Gastrocnemius medialis (tissue), 4 donors: ENCODE measurements at regions not wholly inside any gene's neighbourhood (a gene's known extent, or its start where the extent isn't known, plus 50 kb on each side); places are given as distances from the start of the nearest gene placed in this dataset.

Experiments
- ATAC-seq, 2 donors: fragments of 150-250 bp; one replicate each; pipeline ENCODE4 v1.9.1; 2016
- DNase-seq, 2 donors: peaks; one replicate each; pipeline ENCODE4 v3.0.0-alpha.2; 2019
- H3K27ac ChIP-seq, 4 donors: fragments of 200-600 bp; sonication (generic); 1 replicate in 1 of 4; 2 replicates in 3 of 4; pipeline ENCODE4 v1.5.1; 2016 to 2018; ENCODE audit warnings: mild to moderate bottlenecking in 2 of 4, moderate library complexity in 1 of 4
- H3K27me3 ChIP-seq, 3 donors: fragments of 200-600 bp; sonication (generic) in 2 of 3; 1 replicate in 1 of 3; 2 replicates in 2 of 3; pipeline versions ENCODE4 v1.5.1 to v1.6.0; 2016 to 2019; ENCODE audit warnings: mild to moderate bottlenecking in 1 of 3, moderate library complexity in 1 of 3
- H3K36me3 ChIP-seq, 2 donors: fragments of 200-600 bp; sonication (generic) in 1 of 2; one replicate each; pipeline ENCODE4 v1.5.1; 2017 to 2018
- H3K4me1 ChIP-seq, 2 donors: fragments of 200-600 bp; sonication (generic) in 1 of 2; one replicate each; pipeline ENCODE4 v1.5.1; 2016 to 2017; ENCODE audit warnings: mild to moderate bottlenecking in 2 of 2
- H3K4me3 ChIP-seq, 4 donors: fragments of 200-600 bp; sonication (generic) in 3 of 4; 1 replicate in 1 of 4; 2 replicates in 3 of 4; pipeline ENCODE4 v1.5.1; 2016 to 2019; ENCODE audit warnings: mild to moderate bottlenecking in 2 of 4
- H3K9me3 ChIP-seq, 3 donors: fragments of 200-600 bp; sonication (generic) in 2 of 3; 1 replicate in 1 of 3; 2 replicates in 2 of 3; pipeline ENCODE4 v1.5.1; 2016 to 2019
- POLR2A ChIP-seq, 2 donors: fragments of 450-650 bp; IDR thresholded peaks; one replicate each; pipeline ENCODE4 v1.6.1; 2017; ENCODE audit warnings: antibody characterized with exemption in 2 of 2, mild to moderate bottlenecking in 2 of 2, moderate library complexity in 2 of 2
- in situ Hi-C, 4 donors: fragments of 200-750 bp; cut with MboI; loops; one replicate each; pipeline versions ENCODE4 v1.15.0 to v1.8.0; 2017; ENCODE audit warnings: low sequenced_read_pairs in 4 of 4
- intact Hi-C: fragments of 100-400 bp; cut with DNase I; formaldehyde crosslinking; loops from one replicate; pipeline ENCODE4 v1.15.1; 2023; ENCODE audit warnings: low total_unique reads
- TF ChIP-seq, protein P1 (sequence below), 5 experiments: fragments of 450-650 bp in 3 of 5; fragments of 200-600 bp in 2 of 5; sonication (generic) in 2 of 5; IDR thresholded peaks in 4 of 5; conservative IDR thresholded peaks in 1 of 5; 1 replicate in 4 of 5; 2 replicates in 1 of 5; pipeline ENCODE4 v1.5.1; 2016 to 2019; ENCODE audit warnings: antibody characterized with exemption in 5 of 5, mild to moderate bottlenecking in 3 of 5, moderate library complexity in 3 of 5

DNA sequence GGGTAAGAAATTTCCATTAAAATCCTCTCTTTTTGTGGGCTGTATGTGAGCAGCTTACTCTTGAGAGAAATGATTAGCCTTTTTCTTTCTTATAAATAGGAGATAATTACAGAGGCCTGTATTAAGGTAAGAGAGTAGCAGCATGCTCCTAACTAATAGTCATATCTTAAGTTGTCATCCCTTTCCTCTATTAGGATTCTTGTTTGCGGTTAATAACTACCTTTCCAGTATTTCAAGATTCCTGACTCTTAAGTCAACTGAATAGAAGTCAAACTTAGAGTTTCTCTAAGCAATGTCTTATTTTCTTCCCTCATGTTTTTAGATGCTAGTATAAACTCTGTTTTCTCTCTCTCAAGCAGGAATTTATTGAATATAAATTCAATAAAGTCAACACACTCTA, 139.9 kb upstream of the GPRIN3 start:
- H3K27me3 ChIP-seq = no peaks in the 10 kb centered on the region
- peaks cover 0 to 5% (median 0%) of the 10 kb centered on the region in 3 donors for H3K9me3 ChIP-seq
- no peak for DNase-seq
- no peak overlapping the region for H3K4me3 ChIP-seq
- intact Hi-C loops (no loop called here), in situ Hi-C loops (no loop called here)
- no peak overlapping the region for H3K27ac ChIP-seq
- ATAC-seq = no peak
- no peak for TF ChIP-seq POLR2A (IDR thresholded peaks at IDR 0.05)
- TF ChIP-seq, protein P1, sequence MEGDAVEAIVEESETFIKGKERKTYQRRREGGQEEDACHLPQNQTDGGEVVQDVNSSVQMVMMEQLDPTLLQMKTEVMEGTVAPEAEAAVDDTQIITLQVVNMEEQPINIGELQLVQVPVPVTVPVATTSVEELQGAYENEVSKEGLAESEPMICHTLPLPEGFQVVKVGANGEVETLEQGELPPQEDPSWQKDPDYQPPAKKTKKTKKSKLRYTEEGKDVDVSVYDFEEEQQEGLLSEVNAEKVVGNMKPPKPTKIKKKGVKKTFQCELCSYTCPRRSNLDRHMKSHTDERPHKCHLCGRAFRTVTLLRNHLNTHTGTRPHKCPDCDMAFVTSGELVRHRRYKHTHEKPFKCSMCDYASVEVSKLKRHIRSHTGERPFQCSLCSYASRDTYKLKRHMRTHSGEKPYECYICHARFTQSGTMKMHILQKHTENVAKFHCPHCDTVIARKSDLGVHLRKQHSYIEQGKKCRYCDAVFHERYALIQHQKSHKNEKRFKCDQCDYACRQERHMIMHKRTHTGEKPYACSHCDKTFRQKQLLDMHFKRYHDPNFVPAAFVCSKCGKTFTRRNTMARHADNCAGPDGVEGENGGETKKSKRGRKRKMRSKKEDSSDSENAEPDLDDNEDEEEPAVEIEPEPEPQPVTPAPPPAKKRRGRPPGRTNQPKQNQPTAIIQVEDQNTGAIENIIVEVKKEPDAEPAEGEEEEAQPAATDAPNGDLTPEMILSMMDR (IDR thresholded peaks at IDR 0.05 in 4 of 5, conservative IDR thresholded peaks at IDR 0.05 in 1 of 5) = no peak
- H3K36me3 ChIP-seq = no peaks in the 10 kb centered on the region
- no peaks in the 10 kb centered on the region for H3K4me1 ChIP-seq

DNA sequence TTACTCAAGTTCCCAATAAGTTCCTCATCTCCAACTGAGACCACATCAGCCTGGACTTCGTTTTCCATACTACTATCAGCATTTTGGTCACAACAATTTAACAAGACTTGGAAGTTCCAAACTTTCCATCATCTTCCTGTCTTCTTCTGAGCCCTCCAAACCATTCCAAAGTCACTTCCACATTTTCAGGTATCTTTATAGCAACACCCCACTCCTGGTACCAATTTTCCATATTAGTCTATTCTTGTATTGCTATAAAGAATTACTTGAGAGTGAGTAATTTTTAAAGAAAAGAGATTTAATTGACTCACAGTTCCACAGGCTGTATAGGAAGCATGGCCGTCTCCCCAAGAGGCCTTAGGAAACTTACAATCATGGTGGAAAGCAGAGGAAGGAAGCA, 138.6 kb upstream of the GPRIN3 start:
- Histone ChIP-seq H3K27ac (no peak overlapping the region), H3K4me3 (no peak overlapping the region), H3K4me1 (no peaks in the 10 kb centered on the region), H3K27me3 (no peaks in the 10 kb centered on the region), H3K36me3 (no peaks in the 10 kb centered on the region), H3K9me3 (peaks cover 0 to 5% (median 0%) of the 10 kb centered on the region in 3 donors)
- no peak for ATAC-seq
- in situ Hi-C loops (no loop called here), intact Hi-C loops (no loop called here)
- TF ChIP-seq, protein P1 (IDR thresholded peaks at IDR 0.05 in 4 of 5, conservative IDR thresholded peaks at IDR 0.05 in 1 of 5) = no peak
- no peak for TF ChIP-seq POLR2A (IDR thresholded peaks at IDR 0.05)
- DNase-seq = no peak

GRCh38 chr4:89439533-89439932, 131.9 kb upstream of the GPRIN3 start:
- no peak for DNase-seq
- in situ Hi-C loops = loop anchor here in 2 of 4 donors (10.0 kb wide), 2 partner anchors 215 to 285 kb away; no protein-coding TSS in a partner anchor
- no peak for TF ChIP-seq POLR2A (IDR thresholded peaks at IDR 0.05)
- TF ChIP-seq, protein P1 (IDR thresholded peaks at IDR 0.05 in 4 of 5, conservative IDR thresholded peaks at IDR 0.05 in 1 of 5) = no peak
- H3K27ac ChIP-seq = no peak overlapping the region
- no peaks in the 10 kb centered on the region for H3K36me3 ChIP-seq
- no peaks in the 10 kb centered on the region for H3K4me1 ChIP-seq
- no peaks in the 10 kb centered on the region for H3K27me3 ChIP-seq
- H3K9me3 ChIP-seq = no peaks in the 10 kb centered on the region
- no peak for ATAC-seq
- no peak overlapping the region for H3K4me3 ChIP-seq
- intact Hi-C loops = no loop called here

- Histone ChIP-seq H3K9me3 (no peaks in the 10 kb centered on the region), H3K27me3 (no peaks in the 10 kb centered on the region), H3K36me3 (no peaks in the 10 kb centered on the region), H3K27ac (no peak overlapping the region), H3K4me1 (no peaks in the 10 kb centered on the region), H3K4me3 (no peak overlapping the region)
- no peak for ATAC-seq
- intact Hi-C loops (no loop called here), in situ Hi-C loops (loop anchor here in 2 of 4 donors (10.0 kb wide), 2 partner anchors 213 to 283 kb away; no protein-coding TSS in a partner anchor)
- no peak for DNase-seq
- TF ChIP-seq, protein P1 (IDR thresholded peaks at IDR 0.05 in 4 of 5, conservative IDR thresholded peaks at IDR 0.05 in 1 of 5) = peak in 1 of 5 experiments; percentile 14
- TF ChIP-seq POLR2A (IDR thresholded peaks at IDR 0.05) = no peak
Observed at GRCh38 chr4:89438102-89438831, 130.7 kb upstream of the GPRIN3 start.
